GM18502 (cell line): ENCODE measurements at regions not wholly inside any gene's neighbourhood (a gene's known extent, or its start where the extent isn't known, plus 50 kb on each side); places are given as distances from the start of the nearest gene placed in this dataset.
"Not testable (repeated sequence)": the region's sequence is repeated elsewhere in the genome, so short reads cannot be mapped to it uniquely, and the experiment has no call there.

Experiments used
- ATAC-seq: cut with Tn5 transposase; IDR thresholded peaks from one replicate; pipeline ENCODE4 v1.9.1; 2021; ENCODE audit warnings: mild to moderate bottlenecking; ENCODE audit not compliant: unreplicated experiment, poor library complexity

- not testable (repeated sequence) for ATAC-seq
Observed at GRCh38 chr12:73001806-73002205, 729.6 kb downstream of the TRHDE start.

DNA sequence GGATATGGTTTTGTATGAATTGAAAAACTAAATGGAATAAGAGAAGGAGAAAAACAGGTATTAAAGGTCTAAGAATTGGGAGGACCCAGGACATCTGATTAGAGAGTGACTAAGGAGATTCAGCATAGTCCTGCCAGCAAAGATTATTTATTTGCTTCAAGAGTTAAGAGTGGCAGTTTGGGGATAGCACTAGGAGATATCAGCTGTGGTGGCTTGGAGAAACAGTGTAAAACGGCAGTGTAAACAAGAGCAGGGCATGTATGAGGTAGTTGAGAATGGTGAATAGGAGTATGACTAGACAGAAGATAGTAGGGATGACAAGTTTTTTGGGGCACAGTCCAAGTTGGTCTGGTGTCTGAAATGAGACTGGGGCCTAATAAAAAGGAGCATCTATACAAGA, 730.3 kb downstream of the TRHDE start:
- not testable (repeated sequence) for ATAC-seq

GRCh38 chr12:73009138-73009834, 737.1 kb downstream of the TRHDE start:
- ATAC-seq, result not testable (repeated sequence)

GRCh38 chr12:73017981-73018380, 745.8 kb downstream of the TRHDE start:
- no peak for ATAC-seq

DNA sequence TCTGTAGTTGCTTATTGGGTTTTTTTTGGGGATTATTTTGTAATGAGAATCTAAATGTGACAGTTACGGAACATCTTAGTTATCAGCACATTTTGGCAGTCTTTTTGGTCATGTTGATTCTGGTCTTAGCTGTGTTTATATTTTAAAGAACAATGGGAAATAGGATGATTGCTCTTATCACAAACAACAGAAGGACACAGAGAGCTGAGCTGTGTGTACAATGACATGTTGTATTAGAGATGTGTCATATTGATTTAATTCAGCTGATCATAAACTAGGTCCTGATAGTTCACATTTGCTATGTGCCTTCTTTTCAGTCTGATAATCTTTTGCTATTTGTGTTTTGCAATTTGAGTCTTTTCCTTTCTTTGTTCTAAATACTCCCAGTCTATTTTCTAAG, 781.7 kb downstream of the TRHDE start:
- no peak for ATAC-seq

- ATAC-seq, result no peak
Observed at GRCh38 chr12:73057428-73057827, 785.3 kb downstream of the TRHDE start.

DNA sequence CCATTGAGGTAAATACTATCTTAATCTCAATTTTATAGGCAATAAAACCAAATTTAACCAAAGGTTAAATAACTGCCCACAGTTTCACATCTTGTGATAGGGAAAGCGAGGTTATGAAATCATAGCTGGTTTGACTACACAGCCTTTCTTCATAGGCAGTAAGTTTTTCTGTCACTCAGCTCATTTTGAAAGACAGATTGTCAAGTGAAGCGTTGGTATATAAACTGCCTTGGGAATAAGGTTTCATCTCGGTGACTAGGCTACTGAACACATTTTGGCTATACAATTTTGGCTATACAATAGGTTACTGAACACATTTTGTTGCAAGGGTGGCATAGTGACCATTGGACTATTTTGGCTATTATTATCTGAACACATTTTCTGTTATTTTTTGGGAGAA, 793.7 kb downstream of the TRHDE start:
- no peak for ATAC-seq

DNA sequence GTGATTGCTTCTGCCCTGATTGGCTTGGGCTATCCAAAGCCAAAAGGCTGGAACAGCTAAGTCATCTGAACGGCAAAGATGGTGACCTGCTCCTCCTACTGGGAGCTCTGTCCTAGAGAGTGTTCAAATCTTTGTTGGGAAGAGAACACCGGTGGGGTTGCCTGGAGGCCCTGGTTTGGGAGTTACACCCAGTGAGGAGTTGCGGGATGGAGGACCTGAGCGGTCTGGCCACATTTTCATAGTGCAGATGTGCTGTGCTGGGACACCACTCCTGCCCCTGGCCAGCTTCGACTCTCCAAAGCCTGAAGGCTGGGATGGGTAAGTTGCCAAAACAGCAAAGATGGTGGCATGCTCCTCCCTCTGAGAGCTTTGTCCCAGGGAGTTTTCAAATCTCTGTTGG, 795.4 kb downstream of the TRHDE start:
- ATAC-seq, result no peak

DNA sequence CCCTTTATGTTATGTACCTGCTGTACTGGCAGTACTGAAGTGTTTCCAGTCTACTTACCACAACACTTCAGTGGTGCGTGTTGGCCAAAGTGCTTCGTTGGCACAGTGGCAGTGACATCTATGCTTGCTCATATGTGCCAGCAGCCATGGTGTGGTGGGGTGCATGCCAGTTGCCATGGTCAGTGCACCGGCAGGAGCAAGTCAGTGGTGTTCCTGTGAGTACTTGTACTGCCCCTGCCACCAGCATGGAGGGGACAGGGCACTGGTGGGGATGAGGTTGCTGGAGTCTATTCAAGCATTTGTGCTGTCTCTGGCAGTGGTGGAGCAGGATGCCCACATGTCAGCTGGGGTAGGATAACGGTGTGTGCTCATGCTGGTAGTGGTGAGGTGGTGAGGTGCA, 800.0 kb downstream of the TRHDE start:
- no peak for ATAC-seq

DNA sequence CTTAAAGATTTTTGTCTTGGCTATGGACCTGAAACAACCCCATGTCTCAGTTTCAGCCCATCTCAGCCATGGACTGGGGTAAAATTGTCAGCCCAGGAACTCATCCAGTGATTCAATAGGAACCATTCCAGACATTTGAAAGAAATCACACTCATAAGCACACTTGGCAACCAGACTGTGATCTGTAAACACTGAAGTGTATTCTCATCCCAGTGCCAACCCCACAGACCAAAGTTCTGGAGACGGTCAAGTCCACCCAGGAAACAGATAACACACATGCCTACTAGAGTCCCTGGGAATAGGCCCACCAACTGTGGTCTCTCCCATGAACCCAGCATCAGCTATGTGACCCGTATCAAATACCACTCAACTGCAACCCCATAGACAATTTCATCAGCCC, 804.6 kb downstream of the TRHDE start:
- no peak for ATAC-seq

- no peak for ATAC-seq
Observed at GRCh38 chr12:73083736-73084135, 811.6 kb downstream of the TRHDE start.

- ATAC-seq, result no peak
Observed at GRCh38 chr12:73106296-73106695, 834.1 kb downstream of the TRHDE start.

DNA sequence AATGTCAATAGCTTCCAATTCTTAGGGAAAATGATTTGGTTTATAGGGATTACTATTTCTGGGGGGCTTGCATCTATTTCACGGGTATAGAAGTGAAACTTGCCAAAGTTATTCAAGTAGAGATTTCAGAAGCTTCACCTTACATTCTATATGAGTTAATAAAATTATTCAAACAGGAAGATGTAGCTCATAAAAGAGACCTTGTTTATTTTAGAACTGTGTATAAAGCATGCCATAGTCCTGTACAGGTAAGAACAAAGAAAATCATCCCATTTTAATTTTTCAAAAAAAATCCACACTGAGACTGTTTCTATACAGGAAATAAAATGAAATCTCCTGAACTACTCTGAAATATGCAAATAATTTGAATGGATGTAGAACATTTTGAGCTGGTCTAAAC, 834.7 kb downstream of the TRHDE start:
- no peak for ATAC-seq

GRCh38 chr12:73110816-73111215, 838.6 kb downstream of the TRHDE start:
- ATAC-seq, result no peak

- ATAC-seq, result no peak
Observed at GRCh38 chr12:73112035-73112816, 840.1 kb downstream of the TRHDE start.

DNA sequence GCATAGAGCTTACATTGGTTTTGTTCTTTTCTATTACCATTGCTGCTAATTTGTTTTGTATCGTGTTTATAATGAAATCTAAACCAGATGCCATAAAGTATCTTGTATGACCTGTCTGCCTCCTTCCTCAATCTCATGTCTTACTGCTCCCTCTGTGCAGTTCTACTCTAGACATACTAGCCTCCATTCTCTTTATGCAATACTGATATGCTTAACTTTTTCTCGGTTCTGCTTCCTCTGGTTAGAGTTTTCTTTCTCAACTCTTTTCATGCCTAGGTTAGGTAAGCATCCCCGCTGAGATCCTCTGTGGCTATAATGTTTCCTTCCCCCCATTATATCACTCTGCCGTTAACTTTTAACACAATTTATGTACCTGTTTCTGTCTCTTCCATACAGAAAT, 852.3 kb downstream of the TRHDE start:
- ATAC-seq, result no peak

DNA sequence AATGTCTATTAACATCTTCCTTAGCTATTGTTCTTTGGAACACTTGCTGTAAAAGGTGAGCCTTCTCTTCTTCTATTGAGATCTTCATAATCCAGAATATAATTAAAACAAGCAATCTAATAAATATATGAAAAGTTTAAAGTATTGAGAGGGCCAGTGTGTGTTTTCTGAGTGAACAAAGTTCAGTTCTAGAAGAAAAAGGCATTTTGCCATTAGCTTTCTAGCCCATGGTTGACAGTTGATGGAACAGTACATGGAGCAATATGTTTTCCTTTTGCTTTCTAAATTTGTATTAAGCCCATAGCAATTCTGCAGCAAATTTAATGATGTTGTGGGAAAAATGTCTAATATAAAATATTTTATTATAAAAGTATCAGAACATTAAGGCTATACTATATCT, 853.0 kb downstream of the TRHDE start:
- no peak for ATAC-seq

DNA sequence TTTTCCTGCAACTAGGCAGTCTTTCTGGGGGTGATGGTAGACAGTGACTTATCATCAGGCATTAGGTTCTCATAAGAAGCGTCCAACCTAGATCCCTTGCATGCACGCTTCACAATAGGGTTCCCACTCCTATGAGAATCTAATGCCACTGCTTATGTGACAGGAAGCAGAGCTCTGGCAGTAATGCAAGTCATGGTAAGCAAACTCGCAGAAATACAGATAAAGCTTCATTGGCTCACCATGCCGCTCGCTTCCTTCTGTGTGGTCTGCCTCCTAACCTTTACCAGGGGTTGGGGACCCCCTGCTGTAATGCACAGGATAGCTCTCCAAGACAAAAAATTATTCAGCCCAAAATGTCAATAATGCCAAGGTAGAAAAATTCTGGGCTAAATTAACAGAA, 864.2 kb downstream of the TRHDE start:
- no peak for ATAC-seq

DNA sequence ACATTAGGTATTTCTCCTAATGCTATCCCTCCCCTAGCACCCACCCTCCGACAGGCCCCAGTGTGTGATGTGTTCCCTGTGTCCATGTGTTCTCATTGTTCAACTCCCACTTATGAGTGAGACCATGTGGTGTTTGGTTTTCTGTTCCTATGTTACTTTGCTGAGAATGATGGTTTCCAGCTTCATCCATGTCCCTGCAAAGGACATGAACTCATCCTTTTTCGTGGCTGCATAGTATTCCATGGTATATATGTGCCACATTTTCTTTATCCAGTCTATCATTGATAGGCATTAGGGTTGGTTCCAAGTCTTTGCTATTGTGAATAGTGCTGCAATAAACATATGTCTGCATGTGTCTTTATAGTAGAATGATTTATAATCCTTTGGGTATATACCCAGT, 867.5 kb downstream of the TRHDE start:
- ATAC-seq, result not testable (repeated sequence)

GRCh38 chr12:73158341-73158740, 886.2 kb downstream of the TRHDE start:
- ATAC-seq, result no peak

- no peak for ATAC-seq
Observed at GRCh38 chr12:73159954-73160353, 887.8 kb downstream of the TRHDE start.

DNA sequence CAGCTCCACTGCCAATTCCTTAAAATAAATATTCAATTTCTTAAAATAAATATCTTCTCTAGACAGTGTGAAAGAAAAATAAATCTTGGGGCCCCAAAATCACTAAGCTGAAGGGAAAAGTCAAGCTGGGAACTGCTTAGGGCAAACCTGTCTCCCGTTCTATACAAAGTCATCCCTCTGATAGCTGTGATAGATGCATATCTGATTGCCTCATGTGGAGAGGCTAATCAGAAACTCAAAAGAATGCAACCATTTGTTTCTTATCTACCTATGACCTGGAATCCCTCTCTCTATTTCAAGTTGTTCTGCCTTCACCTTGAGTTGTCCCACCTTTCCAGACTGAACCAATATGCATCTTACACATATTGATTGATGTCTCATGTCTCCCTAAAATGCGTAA, 889.8 kb downstream of the TRHDE start:
- ATAC-seq, result no peak
